GM10266 (cell line): ENCODE measurements at regions not wholly inside any gene's neighbourhood (a gene's known extent, or its start where the extent isn't known, plus 50 kb on each side); places are given as distances from the start of the nearest gene placed in this dataset.

Source experiments
- DNase-seq: peaks from one replicate; pipeline ENCODE4 v3.0.0; 2012; ENCODE audit errors: extremely low spot score
- CTCF ChIP-seq: IDR thresholded peaks from 2 replicates; pipeline ENCODE4 v1.5.1; 2012; ENCODE audit warnings: mild to moderate bottlenecking, low read depth; ENCODE audit not compliant: control insufficient read depth, insufficient read depth; ENCODE audit errors: missing control alignments

GRCh38 chr2:7887441-7887840 lies 794.4 kb upstream of the ID2 start:
- no peak for TF ChIP-seq CTCF
- no peak for DNase-seq

GRCh38 chr2:7888876-7889275 lies 793.0 kb upstream of the ID2 start:
- TF ChIP-seq CTCF = no peak
- DNase-seq = no peak

- no peak for DNase-seq
- TF ChIP-seq CTCF = no peak
Observed at GRCh38 chr2:7891312-7891711, 790.5 kb upstream of the ID2 start.

GRCh38 chr2:7895289-7895688 lies 786.6 kb upstream of the ID2 start:
- TF ChIP-seq CTCF = no peak
- DNase-seq = no peak

GRCh38 chr2:7896940-7897487 lies 784.8 kb upstream of the ID2 start:
- no peak for DNase-seq
- TF ChIP-seq CTCF = no peak

- no peak for DNase-seq
- no peak for TF ChIP-seq CTCF
Observed at GRCh38 chr2:7899241-7899640, 782.6 kb upstream of the ID2 start.

GRCh38 chr2:7899923-7900322 lies 781.9 kb upstream of the ID2 start:
- no peak for DNase-seq
- no peak for TF ChIP-seq CTCF
